Heart left ventricle (tissue), 13 donors: ENCODE measurements at regions not wholly inside any gene's neighbourhood (a gene's known extent, or its start where the extent isn't known, plus 50 kb on each side); places are given as distances from the start of the nearest gene placed in this dataset.

Source experiments
- CTCF ChIP-seq, 12 donors: fragments of 200-600 bp; sonication (generic) in 4 of 12; IDR thresholded peaks; one replicate each; pipeline versions ENCODE4 v1.5.0 to v1.8.0; 2018 to 2022; ENCODE audit warnings: antibody characterized with exemption in 12 of 12, mild to moderate bottlenecking in 5 of 12
- POLR2A ChIP-seq, 2 donors: fragments of 450-650 bp; IDR thresholded peaks; one replicate each; pipeline ENCODE4 v1.6.1; 2017; ENCODE audit warnings: antibody characterized with exemption in 2 of 2, mild to moderate bottlenecking in 2 of 2, moderate library complexity in 2 of 2
- donor health status: ischemic (EF 13 %, LVEDD 7.1; RV severe dilation, severe dysfunction).
- donor health status: DM: no; HTN: yes; CAD: no.
- donor health status: DM: no; HTN: no; CAD: no.
- donor health status: ischemic (EF 25% LVEDD 6.9; RV normal size, moderate dysfunction).
- donor health status: ischemic (EF 25% LVEDD 5.7; RV mildly dilated, moderate dysfunction).
- donor health status: ischemic (EF 35%, LVEDD 5.7; RV mildly dilated, moderate dysfunction).
- donor health status: nonischemic (EF 11% LVEDD 7.7; RV severe dilation, severe dysfunction).
- donor health status: DM: yes; HTN: yes; CAD: no.
- donor health status: PGD.
- donor health status: ischemic (EF 29% LVEDD 5.4; RV normal size, mild dysfunction).
- donor health status: nonischemic (EF 23%, LVEDD 6.1; RV moderate dilation, normal function).

- no peak for TF ChIP-seq CTCF (IDR thresholded peaks at IDR 0.05)
- no peak for TF ChIP-seq POLR2A (IDR thresholded peaks at IDR 0.05)
Observed at GRCh38 chr1:94302497-94302896, 65.1 kb upstream of the ARHGAP29 start.
